OCI-LY7 (cell line): ENCODE measurements at regions not wholly inside any gene's neighbourhood (a gene's known extent, or its start where the extent isn't known, plus 50 kb on each side); places are given as distances from the start of the nearest gene placed in this dataset.

Source experiments
- BruUV-seq: library from RNA; stranded (reverse); fragments of 400-500 nt; replicated peaks from 2 replicates; lab custom pipeline; 2021; lab: Mats Ljungman, UMichigan
- CTCF ChIA-PET: fragments of 300-600 bp; sonication (Branson Sonifier 250); formaldehyde crosslinking; loops from one replicate; lab custom pipeline; 2022; ENCODE audit warnings: antibody characterized with exemption; ENCODE audit not compliant: unreplicated experiment; lab: Charles Lee
- POLR2A ChIA-PET: fragments of 300-600 bp; sonication (Branson Sonifier 250); formaldehyde crosslinking; loops from one replicate; lab custom pipeline; 2022; ENCODE audit warnings: antibody characterized with exemption; lab: Charles Lee
- DNase-seq: peaks from one replicate; pipeline ENCODE4 v3.0.0-alpha.2; 2015; ENCODE audit warnings: low spot score
- H2AFZ ChIP-seq: fragments of 200-600 bp; sonication (generic), shearing (Covaris generic); 2 replicates; pipeline ENCODE4 v1.6.1; 2014; ENCODE audit warnings: mild to moderate bottlenecking, antibody characterized with exemption, low read length, moderate library complexity
- H3K27ac ChIP-seq: fragments of 200-600 bp; sonication (generic); 2 replicates; pipeline ENCODE4 v1.5.1; 2014; ENCODE audit warnings: mixed run types, low read depth, mild to moderate bottlenecking, moderate library complexity, low read length, inconsistent platforms; ENCODE audit not compliant: poor library complexity, severe bottlenecking
- H3K36me3 ChIP-seq: fragments of 200-600 bp; sonication (generic); 2 replicates; pipeline ENCODE4 v1.6.1; 2014; ENCODE audit warnings: mild to moderate bottlenecking, antibody characterized with exemption, low read length, moderate library complexity, mixed read lengths; ENCODE audit not compliant: insufficient read depth
- H3K4me1 ChIP-seq: fragments of 200-600 bp; sonication (generic); 2 replicates; pipeline ENCODE4 v1.5.1; 2014; ENCODE audit warnings: mild to moderate bottlenecking, low read length; ENCODE audit not compliant: insufficient read depth, poor library complexity, severe bottlenecking
- H3K4me2 ChIP-seq: fragments of 200-600 bp; sonication (generic); 2 replicates; pipeline ENCODE4 v1.6.1; 2014; ENCODE audit warnings: mild to moderate bottlenecking, low read length
- H3K4me3 ChIP-seq: fragments of 200-600 bp; sonication (generic); 2 replicates; pipeline ENCODE4 v1.5.1; 2014; ENCODE audit warnings: mild to moderate bottlenecking, low read depth, low read length; ENCODE audit not compliant: poor library complexity, severe bottlenecking
- H3K79me2 ChIP-seq: fragments of 200-600 bp; sonication (generic); 2 replicates; pipeline ENCODE4 v1.6.1; 2016; ENCODE audit warnings: low read depth, mild to moderate bottlenecking, low read length, moderate library complexity, mixed read lengths; ENCODE audit not compliant: insufficient read depth
- H3K9me2 ChIP-seq: fragments of 200-600 bp; sonication (generic); 2 replicates; pipeline ENCODE4 v1.6.1; 2016; ENCODE audit warnings: mild to moderate bottlenecking, low read length, mixed read lengths; ENCODE audit not compliant: insufficient read depth
- H3K9me3 ChIP-seq: fragments of 200-600 bp; sonication (generic); 2 replicates; pipeline ENCODE4 v1.6.1; 2014; ENCODE audit warnings: mild to moderate bottlenecking, mixed run types, low read length, mixed read lengths
- H4K20me1 ChIP-seq: fragments of 200-600 bp; sonication (generic); 2 replicates; pipeline ENCODE4 v1.6.1; 2014; ENCODE audit warnings: mild to moderate bottlenecking, antibody characterized with exemption, low read length, moderate library complexity, mixed read lengths; ENCODE audit not compliant: insufficient read depth
- EZH2phosphoT487 ChIP-seq: fragments of 200-600 bp; sonication (generic); IDR thresholded peaks from 2 replicates; pipeline ENCODE4 v1.6.1; 2018; ENCODE audit warnings: low read depth, borderline replicate concordance, mild to moderate bottlenecking, mixed run types, antibody characterized with exemption, low read length, moderate library complexity, mixed read lengths
- intact Hi-C: fragments of 100-400 bp; cut with micrococcal nuclease; formaldehyde crosslinking; loops from one replicate; pipeline ENCODE4 v1.10.0; 2022; ENCODE audit not compliant: unreplicated experiment
- TF ChIP-seq, protein P1 (sequence below): fragments of 200-600 bp; sonication (generic); conservative IDR thresholded peaks from 2 replicates; pipeline ENCODE4 v1.5.1; 2014; ENCODE audit warnings: mild to moderate bottlenecking, antibody characterized with exemption, low read length, moderate library complexity, mixed read lengths

GRCh38 chr17:77719806-77720205, 238.7 kb upstream of the TNRC6C start:
- ChIA-PET POLR2A (interaction anchor here (0.5 to 0.7 kb wide), 2 partner anchors 11 to 551 kb away, joined by 3 to 4 read pairs; no protein-coding TSS in a partner anchor), CTCF (no interaction called here)
- intact Hi-C loops, result loop anchor here (10.0 kb wide), 1 partner anchor 635 kb away; no protein-coding TSS in a partner anchor
- Histone ChIP-seq H3K4me3 (no peak overlapping the region), H3K4me2 (no peak overlapping the region), H3K36me3 (no peaks in the 10 kb centered on the region), H3K9me3 (no peaks in the 10 kb centered on the region), H3K9me2 (no peaks in the 10 kb centered on the region), H2AFZ (no peak overlapping the region), H3K79me2 (no peaks in the 10 kb centered on the region), H3K4me1 (peaks cover 9% of the 10 kb centered on the region), H4K20me1 (no peaks in the 10 kb centered on the region), H3K27ac (no peak overlapping the region)
- no peak for TF ChIP-seq EZH2phosphoT487
- TF ChIP-seq, protein P1, sequence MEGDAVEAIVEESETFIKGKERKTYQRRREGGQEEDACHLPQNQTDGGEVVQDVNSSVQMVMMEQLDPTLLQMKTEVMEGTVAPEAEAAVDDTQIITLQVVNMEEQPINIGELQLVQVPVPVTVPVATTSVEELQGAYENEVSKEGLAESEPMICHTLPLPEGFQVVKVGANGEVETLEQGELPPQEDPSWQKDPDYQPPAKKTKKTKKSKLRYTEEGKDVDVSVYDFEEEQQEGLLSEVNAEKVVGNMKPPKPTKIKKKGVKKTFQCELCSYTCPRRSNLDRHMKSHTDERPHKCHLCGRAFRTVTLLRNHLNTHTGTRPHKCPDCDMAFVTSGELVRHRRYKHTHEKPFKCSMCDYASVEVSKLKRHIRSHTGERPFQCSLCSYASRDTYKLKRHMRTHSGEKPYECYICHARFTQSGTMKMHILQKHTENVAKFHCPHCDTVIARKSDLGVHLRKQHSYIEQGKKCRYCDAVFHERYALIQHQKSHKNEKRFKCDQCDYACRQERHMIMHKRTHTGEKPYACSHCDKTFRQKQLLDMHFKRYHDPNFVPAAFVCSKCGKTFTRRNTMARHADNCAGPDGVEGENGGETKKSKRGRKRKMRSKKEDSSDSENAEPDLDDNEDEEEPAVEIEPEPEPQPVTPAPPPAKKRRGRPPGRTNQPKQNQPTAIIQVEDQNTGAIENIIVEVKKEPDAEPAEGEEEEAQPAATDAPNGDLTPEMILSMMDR, result no peak
- DNase-seq, result no peak
- no TSS peak for BruUV-seq

DNA sequence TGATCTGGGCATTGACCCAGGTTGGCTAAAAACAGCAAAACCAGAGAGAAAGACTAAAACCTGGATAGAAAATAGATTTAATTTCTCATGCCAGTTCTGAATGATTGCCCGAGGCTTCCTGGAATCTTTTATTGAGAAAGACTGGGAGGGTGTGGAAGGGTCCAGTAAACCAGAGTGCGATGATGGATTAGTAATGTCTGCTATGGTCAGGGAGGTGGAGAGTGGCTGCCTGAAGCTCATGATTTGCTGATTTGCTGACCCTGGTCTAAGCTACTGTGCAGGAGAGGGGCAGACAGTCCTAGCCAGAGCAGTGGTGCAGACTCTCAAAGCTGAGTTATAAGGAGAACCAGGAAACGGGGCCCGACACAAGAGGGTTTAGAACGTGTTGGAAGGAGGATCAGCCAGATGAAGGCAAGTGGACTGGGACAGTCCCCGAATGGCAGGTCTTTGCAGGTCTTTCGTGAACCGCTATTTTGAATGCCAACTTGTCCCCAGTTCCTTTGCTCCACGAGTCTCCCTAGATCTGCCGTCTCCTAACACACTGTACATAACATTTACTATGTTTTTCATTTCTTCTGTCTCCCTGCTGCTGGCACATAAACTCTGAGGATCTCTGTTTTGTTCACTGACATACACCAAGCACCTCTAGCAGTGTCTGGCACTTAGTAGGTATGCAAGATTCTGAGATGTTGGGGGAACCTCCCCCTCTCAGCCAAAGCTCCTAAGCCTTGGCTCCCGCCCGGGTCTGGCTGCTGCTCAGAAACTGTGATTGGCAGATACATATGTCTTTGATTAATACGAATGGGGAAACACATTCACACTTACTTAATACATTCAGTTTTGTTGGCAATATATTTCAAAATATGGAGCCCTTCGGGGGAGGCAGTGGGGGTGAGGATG, 237.3 kb upstream of the TNRC6C start:
- Histone ChIP-seq H3K4me1 (peaks cover 18% of the 10 kb centered on the region), H3K27ac (no peak overlapping the region), H3K36me3 (no peaks in the 10 kb centered on the region), H2AFZ (no peak overlapping the region), H3K9me3 (no peaks in the 10 kb centered on the region), H3K4me2 (no peak overlapping the region), H3K79me2 (no peaks in the 10 kb centered on the region), H4K20me1 (no peaks in the 10 kb centered on the region), H3K9me2 (no peaks in the 10 kb centered on the region), H3K4me3 (no peak overlapping the region)
- BruUV-seq, result no TSS peak
- intact Hi-C loops, result loop anchor here (10.0 kb wide), 1 partner anchor 636 kb away; no protein-coding TSS in a partner anchor
- ChIA-PET CTCF (interaction anchor here (0.6 kb wide), 1 partner anchor 22 kb away, joined by 3 read pairs; no protein-coding TSS in a partner anchor), POLR2A (no interaction called here)
- DNase-seq, result no peak
- TF ChIP-seq, protein P1, result no peak
- no peak for TF ChIP-seq EZH2phosphoT487

- Histone ChIP-seq H2AFZ (no peak overlapping the region), H3K9me3 (no peaks in the 10 kb centered on the region), H3K4me3 (no peak overlapping the region), H3K4me2 (no peak overlapping the region), H3K36me3 (no peaks in the 10 kb centered on the region), H3K79me2 (no peaks in the 10 kb centered on the region), H3K4me1 (peaks cover 18% of the 10 kb centered on the region), H3K9me2 (no peaks in the 10 kb centered on the region), H3K27ac (no peak overlapping the region), H4K20me1 (no peaks in the 10 kb centered on the region)
- TF ChIP-seq, protein P1, result no peak
- no peak for TF ChIP-seq EZH2phosphoT487
- intact Hi-C loops, result loop anchor here (10.0 kb wide), 1 partner anchor 637 kb away; no protein-coding TSS in a partner anchor
- POLR2A ChIA-PET, result no interaction called here
- no TSS peak for BruUV-seq
- CTCF ChIA-PET, result interaction anchor here (0.6 kb wide), 1 partner anchor 46 kb away, joined by 3 read pairs; no protein-coding TSS in a partner anchor
- no peak for DNase-seq
These were observed 236.7 kb upstream of the TNRC6C start for GRCh38 chr17:77721846-77722160.
